Skin of body (tissue), 1 donor: ENCODE measurements at regions not wholly inside any gene's neighbourhood (a gene's known extent, or its start where the extent isn't known, plus 50 kb on each side); places are given as distances from the start of the nearest gene placed in this dataset.
"Not testable (repeated sequence)": the region's sequence is repeated elsewhere in the genome, so short reads cannot be mapped to it uniquely, and the experiment has no call there.

ENCODE experiments used
- DNase-seq: peaks from one replicate; lab custom pipeline; 2025; lab: John Stamatoyannopoulos, UW

GRCh38 chr12:9412459-9412858 lies 195.3 kb downstream of the KLRB1 start:
- DNase-seq = not testable (repeated sequence)

GRCh38 chr12:9411616-9412268 lies 196.0 kb downstream of the KLRB1 start:
- DNase-seq = not testable (repeated sequence)

GRCh38 chr12:9407425-9407748 lies 199.2 kb upstream of the PZP start:
- not testable (repeated sequence) for DNase-seq

- DNase-seq = no peak
These were observed 198.6 kb upstream of the PZP start for GRCh38 chr12:9406564-9407424.

GRCh38 chr12:9405886-9406563 lies 197.8 kb upstream of the PZP start:
- no peak for DNase-seq

- DNase-seq = no peak
These were observed 196.5 kb upstream of the PZP start for GRCh38 chr12:9404469-9405260.

- DNase-seq = no peak
These were observed 195.8 kb upstream of the PZP start for GRCh38 chr12:9404031-9404430.

- DNase-seq = not testable (repeated sequence)
These were observed 194.3 kb upstream of the PZP start for GRCh38 chr12:9402432-9403040.

- not testable (repeated sequence) for DNase-seq
These were observed 188.2 kb upstream of the PZP start for GRCh38 chr12:9396367-9396766.

- DNase-seq = not testable (repeated sequence)
These were observed 187.0 kb upstream of the PZP start for GRCh38 chr12:9395220-9395619.

- no peak for DNase-seq
These were observed 184.6 kb upstream of the PZP start for GRCh38 chr12:9392842-9393241.

GRCh38 chr12:9391815-9392214 lies 183.6 kb upstream of the PZP start:
- DNase-seq = no peak

GRCh38 chr12:9390761-9391160 lies 182.6 kb upstream of the PZP start:
- DNase-seq = no peak

GRCh38 chr12:9389796-9390195 lies 181.6 kb upstream of the PZP start:
- DNase-seq = no peak

- no peak for DNase-seq
These were observed 180.2 kb upstream of the PZP start for GRCh38 chr12:9388379-9388778.

GRCh38 chr12:9387450-9387849 lies 179.3 kb upstream of the PZP start:
- DNase-seq = no peak

GRCh38 chr12:9383585-9383984 lies 175.4 kb upstream of the PZP start:
- DNase-seq = no peak

GRCh38 chr12:9381619-9382018 lies 173.4 kb upstream of the PZP start:
- DNase-seq = no peak

GRCh38 chr12:9380650-9381049 lies 172.5 kb upstream of the PZP start:
- DNase-seq = no peak

- no peak for DNase-seq
These were observed 171.0 kb upstream of the PZP start for GRCh38 chr12:9379023-9379742.

- DNase-seq = no peak
These were observed 170.2 kb upstream of the PZP start for GRCh38 chr12:9378430-9378835.
